GM18517 (cell line): ENCODE measurements at regions not wholly inside any gene's neighbourhood (a gene's known extent, or its start where the extent isn't known, plus 50 kb on each side); places are given as distances from the start of the nearest gene placed in this dataset.
"Not testable (repeated sequence)": the region's sequence is repeated elsewhere in the genome, so short reads cannot be mapped to it uniquely, and the experiment has no call there.

Experiments
- ATAC-seq: cut with Tn5 transposase; IDR thresholded peaks from one replicate; pipeline ENCODE4 v1.9.1; 2021; ENCODE audit warnings: mild to moderate bottlenecking, moderate library complexity; ENCODE audit not compliant: unreplicated experiment

DNA sequence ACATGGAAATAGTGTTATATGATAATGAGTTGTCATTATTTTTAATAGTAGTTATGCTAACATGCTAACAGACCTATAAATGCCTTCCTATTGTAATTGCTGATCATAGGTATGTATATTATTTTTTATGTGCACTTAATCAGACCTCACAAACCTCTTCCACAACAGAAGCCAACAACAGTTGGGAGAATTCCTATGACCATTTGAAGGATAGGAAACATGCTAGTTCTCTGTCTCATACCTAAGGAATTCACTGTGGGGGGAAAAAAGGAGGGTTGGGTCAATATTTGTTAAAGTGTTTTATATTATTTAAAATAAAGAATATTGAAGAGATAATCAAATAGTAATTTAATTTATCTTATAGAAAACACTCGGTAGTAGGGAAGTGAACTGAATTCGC lies 990.9 kb downstream of the EPHA7 start:
- no peak for ATAC-seq

GRCh38 chr6:92427453-92427852 lies 991.9 kb downstream of the EPHA7 start:
- no peak for ATAC-seq

DNA sequence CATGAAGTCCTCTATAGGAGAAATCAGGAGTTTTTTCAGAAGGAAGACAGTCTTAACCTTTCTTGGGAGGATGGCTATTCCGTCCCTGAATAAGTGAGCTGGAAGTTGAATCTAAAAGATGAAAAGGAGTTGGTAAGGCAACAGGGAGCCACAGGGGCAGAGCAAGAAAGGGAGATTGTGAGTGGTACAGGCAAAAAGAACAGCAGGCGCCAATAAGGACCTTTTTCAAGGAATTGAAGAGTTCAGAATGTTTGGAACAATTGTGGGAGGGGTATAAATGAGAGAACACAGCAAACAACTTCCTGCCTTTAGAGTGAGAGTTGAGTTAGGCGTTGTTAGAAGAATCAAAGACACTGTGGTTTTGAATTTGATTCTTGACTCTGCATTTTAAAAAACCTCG lies 1003.7 kb downstream of the EPHA7 start:
- ATAC-seq, result no peak

GRCh38 chr6:92408350-92408749 lies 1011.0 kb downstream of the EPHA7 start:
- no peak for ATAC-seq

- no peak for ATAC-seq
Measured at GRCh38 chr6:92404281-92404680, 1015.1 kb downstream of the EPHA7 start.

DNA sequence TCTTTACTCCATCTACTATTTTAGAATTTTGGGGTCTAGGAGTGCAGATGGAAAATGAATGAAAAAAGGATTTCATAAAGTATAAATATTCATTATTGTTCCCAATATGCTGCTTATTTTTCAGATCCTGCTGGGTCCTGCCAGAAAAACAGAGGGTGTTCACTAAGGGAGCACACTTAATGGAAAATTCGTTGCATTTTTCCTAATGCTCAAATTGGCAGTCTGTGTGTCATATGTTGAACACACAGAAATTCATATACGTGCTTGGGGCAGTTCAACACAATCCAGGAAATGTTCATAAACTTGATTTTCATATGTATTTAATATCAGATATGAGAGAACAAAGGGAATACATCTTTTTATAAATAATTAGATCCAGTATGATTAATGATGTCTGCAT lies 1019.4 kb downstream of the EPHA7 start:
- ATAC-seq, result no peak

- not testable (repeated sequence) for ATAC-seq
Measured at GRCh38 chr6:92388706-92389105, 1030.7 kb downstream of the EPHA7 start.

GRCh38 chr6:92380803-92381601 lies 1038.4 kb downstream of the EPHA7 start:
- no peak for ATAC-seq

DNA sequence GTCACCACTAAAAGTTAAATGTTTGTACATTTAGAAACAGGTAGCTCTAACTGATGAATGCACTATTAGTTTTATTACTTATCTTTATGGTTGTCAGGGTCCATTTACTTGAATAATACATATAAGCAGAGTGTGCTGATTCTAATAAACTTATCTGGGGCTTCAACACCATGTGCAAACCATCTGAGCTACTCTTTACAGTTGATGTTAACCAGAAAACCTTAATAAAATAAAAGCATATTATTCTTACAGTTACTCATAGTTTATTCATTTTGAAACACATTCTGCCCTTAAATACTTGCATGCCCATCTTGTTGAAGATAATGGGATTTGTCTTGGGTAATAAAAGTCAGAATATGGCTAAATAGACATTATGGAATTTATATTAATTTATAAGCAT lies 1042.2 kb downstream of the EPHA7 start:
- no peak for ATAC-seq

GRCh38 chr6:92376691-92377090 lies 1042.7 kb downstream of the EPHA7 start:
- no peak for ATAC-seq

DNA sequence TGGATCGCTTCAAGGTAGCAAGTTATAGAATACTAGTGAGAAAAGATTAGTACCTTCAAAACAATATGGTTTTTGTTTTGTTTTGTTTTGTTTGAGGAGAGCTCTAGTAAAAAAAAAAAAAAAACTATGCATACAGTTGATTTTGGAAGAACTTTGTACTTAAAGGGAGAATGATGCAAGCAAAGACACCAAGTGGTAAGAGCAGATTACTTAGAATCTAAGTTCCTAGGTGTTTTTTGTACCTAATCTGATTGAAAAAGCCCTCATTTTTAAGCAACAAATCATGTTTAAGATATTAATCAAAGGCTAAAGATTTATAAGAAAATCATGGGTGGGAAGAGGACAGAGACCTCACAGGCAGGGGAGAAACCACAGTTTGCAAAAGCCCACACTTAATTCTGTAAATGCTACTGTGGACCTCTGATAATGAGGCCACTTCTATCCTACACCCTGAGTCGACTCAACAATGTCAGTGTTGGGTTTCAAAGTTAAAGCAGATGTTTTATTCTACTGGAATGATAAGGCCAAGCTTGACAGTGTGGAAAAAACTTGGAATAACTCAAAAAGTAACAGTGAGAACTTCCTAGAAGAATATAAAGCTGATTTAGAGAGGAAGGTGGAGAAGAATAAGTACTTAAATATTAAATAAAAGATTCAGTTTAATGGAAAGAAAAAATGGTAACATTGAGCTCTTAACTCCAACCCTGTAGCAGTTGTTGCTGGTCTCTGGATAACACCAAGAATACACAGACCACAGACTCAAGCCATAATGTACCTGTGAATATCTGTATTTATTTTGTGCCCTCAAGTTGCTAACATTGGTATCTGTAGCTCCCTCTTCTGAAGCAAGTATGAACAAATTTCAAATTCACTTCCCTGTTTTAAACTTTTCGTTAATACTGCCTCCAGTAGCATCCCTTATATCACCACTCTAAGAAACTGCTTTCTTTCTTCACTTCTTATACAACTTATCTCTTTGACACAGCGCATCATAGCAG lies 1047.8 kb downstream of the EPHA7 start:
- ATAC-seq, result no peak

- no peak for ATAC-seq
Measured at GRCh38 chr6:92369309-92369708, 1050.0 kb downstream of the EPHA7 start.

- no peak for ATAC-seq
Measured at GRCh38 chr6:92364948-92365541, 1054.3 kb downstream of the EPHA7 start.

GRCh38 chr6:92363111-92363510 lies 1056.2 kb downstream of the EPHA7 start:
- no peak for ATAC-seq

- ATAC-seq, result no peak
Measured at GRCh38 chr6:92362404-92362803, 1057.0 kb downstream of the EPHA7 start.

DNA sequence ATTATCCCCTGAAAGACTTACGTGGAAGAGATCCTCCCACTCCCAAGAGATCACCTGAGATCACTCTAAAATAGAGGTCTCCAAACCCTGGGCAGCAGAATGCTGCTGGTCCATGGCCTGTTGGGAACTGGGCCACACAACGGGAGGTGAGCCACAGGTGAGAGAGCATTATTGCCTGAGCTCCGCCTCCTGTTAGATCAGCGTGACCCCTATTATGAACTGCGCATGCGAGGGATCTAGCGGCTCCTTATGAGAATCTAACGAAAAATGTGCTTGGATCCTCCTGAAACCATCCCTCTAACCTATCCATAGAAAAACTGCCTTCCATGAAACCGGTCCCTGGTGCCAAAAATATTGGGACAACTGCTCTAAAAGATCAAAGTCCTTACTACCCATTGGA lies 1057.4 kb downstream of the EPHA7 start:
- ATAC-seq, result no peak

- ATAC-seq, result no peak
Measured at GRCh38 chr6:92354270-92354829, 1065.0 kb downstream of the EPHA7 start.

GRCh38 chr6:92352130-92352529 lies 1067.2 kb downstream of the EPHA7 start:
- no peak for ATAC-seq

DNA sequence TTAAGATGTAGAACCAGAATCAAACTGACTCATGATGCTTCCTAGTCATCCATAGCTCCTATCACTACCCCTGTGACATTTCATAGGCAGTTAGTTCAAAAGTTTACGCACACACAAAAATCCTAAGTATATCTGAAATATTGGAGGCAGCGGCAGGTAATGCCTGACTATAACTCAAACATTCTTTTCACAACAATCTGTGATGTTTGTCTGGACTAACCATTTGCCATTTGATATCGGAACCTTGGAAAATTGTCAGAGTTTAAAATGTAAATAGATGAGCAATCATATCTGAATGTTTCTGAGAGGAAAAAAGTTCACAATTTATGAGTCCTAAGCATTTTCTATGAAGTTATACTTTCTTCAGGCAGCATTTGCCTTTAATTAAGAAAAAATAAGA lies 1078.2 kb downstream of the EPHA7 start:
- no peak for ATAC-seq

DNA sequence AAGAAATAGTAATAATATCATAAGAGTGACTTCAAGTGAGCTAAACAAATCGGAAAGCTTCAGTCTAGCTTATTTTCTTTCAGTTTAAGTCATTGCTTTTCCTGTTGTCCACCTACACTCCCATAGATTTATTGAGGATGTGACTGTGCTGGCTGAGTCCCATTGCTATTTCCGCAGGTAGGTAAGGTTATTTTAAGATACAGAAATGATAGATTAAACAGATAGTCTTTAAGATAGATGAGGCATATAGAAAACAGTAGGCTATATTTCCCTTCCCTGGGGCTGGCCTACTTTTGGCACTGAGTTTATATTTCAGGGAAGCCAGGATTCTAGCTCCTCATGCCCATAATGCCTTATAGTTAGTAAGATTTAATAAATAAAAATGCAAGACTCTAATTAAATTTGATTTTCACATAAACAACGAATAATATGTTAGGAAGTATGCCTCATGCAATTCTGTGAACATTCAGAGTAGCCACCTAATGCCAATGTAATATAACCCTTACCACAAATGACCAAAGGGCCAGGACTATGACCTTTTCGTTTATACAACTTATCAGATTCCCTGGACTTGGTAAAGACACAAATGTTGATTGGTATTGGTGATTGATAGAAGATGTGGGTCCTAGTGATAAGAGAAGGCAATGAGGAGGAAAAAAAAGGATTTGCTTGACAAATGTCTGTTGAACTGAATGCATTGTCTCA lies 1079.3 kb downstream of the EPHA7 start:
- ATAC-seq, result no peak

DNA sequence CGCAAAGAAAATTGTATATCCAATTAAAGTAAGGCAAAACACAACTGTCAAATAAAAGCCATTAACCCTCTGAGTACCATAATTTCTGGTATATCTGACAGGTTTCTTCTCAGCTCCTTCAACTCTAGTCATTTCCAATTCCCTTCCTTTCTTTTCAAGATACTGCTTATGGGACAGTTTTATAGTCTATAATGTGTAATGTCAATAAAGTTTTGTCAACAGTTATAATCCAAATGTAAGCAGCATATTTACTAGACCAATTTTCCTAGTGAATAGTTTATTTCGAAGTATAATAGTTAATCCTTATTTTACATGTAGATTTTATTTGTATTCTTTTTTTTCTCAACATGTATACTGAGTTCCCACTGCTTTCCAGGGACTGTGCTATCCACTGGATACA lies 1081.8 kb downstream of the EPHA7 start:
- ATAC-seq, result no peak
